ENCODE measurements at regions not wholly inside any gene's neighbourhood (a gene's known extent, or its start where the extent isn't known, plus 50 kb on each side); places are given as distances from the start of the nearest gene placed in this dataset.
A peak's percentile ranks its signal among the peaks of the same experiment; 100 is the strongest.

GRCh38 chr15:59876140-59876539 is 128.0 kb upstream of the FOXB1 start:
- Mint-ChIP-seq H3K36me3 (ENCODE audit: low read depth) (no peaks in the 10 kb centered on the region), H3K27ac (no peak overlapping the region), H3K4me1 (ENCODE audit: low read depth) (no peaks in the 10 kb centered on the region), H3K4me3 (no peak overlapping the region), H3K27me3 (ENCODE audit: low read depth) (peaks cover 29% of the 10 kb centered on the region), H3K9me3 (no peaks in the 10 kb centered on the region)

GRCh38 chr15:59873644-59874272 is 130.4 kb upstream of the FOXB1 start:
- H3K9me3 Mint-ChIP-seq = no peaks in the 10 kb centered on the region
- H3K4me3 Mint-ChIP-seq = no peak overlapping the region
- no peaks in the 10 kb centered on the region for H3K36me3 Mint-ChIP-seq (ENCODE audit: low read depth)
- H3K27me3 Mint-ChIP-seq (ENCODE audit: low read depth) = peaks cover 34% of the 10 kb centered on the region
- H3K4me1 Mint-ChIP-seq (ENCODE audit: low read depth) = no peaks in the 10 kb centered on the region
- H3K27ac Mint-ChIP-seq = no peak overlapping the region

GRCh38 chr15:59867086-59867855 is 136.8 kb upstream of the FOXB1 start:
- no peak overlapping the region for H3K4me3 Mint-ChIP-seq
- no peaks in the 10 kb centered on the region for H3K36me3 Mint-ChIP-seq (ENCODE audit: low read depth)
- H3K4me1 Mint-ChIP-seq (ENCODE audit: low read depth) = no peaks in the 10 kb centered on the region
- H3K27ac Mint-ChIP-seq = no peak overlapping the region
- H3K27me3 Mint-ChIP-seq (ENCODE audit: low read depth) = peaks cover 36% of the 10 kb centered on the region
- no peaks in the 10 kb centered on the region for H3K9me3 Mint-ChIP-seq

- Mint-ChIP-seq H3K4me3 (no peak overlapping the region), H3K9me3 (no peaks in the 10 kb centered on the region), H3K27me3 (ENCODE audit: low read depth) (peaks cover 36% of the 10 kb centered on the region), H3K4me1 (ENCODE audit: low read depth) (no peaks in the 10 kb centered on the region), H3K27ac (no peak overlapping the region), H3K36me3 (ENCODE audit: low read depth) (no peaks in the 10 kb centered on the region)
Observed at GRCh38 chr15:59866642-59867041, 137.5 kb upstream of the FOXB1 start.

- Mint-ChIP-seq H3K9me3 (no peaks in the 10 kb centered on the region), H3K27me3 (ENCODE audit: low read depth) (peaks cover 44% of the 10 kb centered on the region), H3K4me1 (ENCODE audit: low read depth) (no peaks in the 10 kb centered on the region), H3K36me3 (ENCODE audit: low read depth) (no peaks in the 10 kb centered on the region), H3K4me3 (no peak overlapping the region), H3K27ac (no peak overlapping the region)
Observed at GRCh38 chr15:59862191-59863155, 141.6 kb upstream of the FOXB1 start.

GRCh38 chr15:59847968-59848367 is 156.1 kb upstream of the FOXB1 start:
- H3K36me3 Mint-ChIP-seq (ENCODE audit: low read depth) = no peaks in the 10 kb centered on the region
- no peak overlapping the region for H3K4me3 Mint-ChIP-seq
- H3K27ac Mint-ChIP-seq = no peak overlapping the region
- no peaks in the 10 kb centered on the region for H3K9me3 Mint-ChIP-seq
- H3K4me1 Mint-ChIP-seq (ENCODE audit: low read depth) = peaks cover 2% of the 10 kb centered on the region
- H3K27me3 Mint-ChIP-seq (ENCODE audit: low read depth) = peaks cover 14% of the 10 kb centered on the region

GRCh38 chr15:59845942-59846499 is 156.9 kb upstream of the BNIP2 start:
- H3K9me3 Mint-ChIP-seq = no peaks in the 10 kb centered on the region
- no peak overlapping the region for H3K27ac Mint-ChIP-seq
- H3K4me1 Mint-ChIP-seq (ENCODE audit: low read depth) = peaks cover 2% of the 10 kb centered on the region
- peaks cover 2% of the 10 kb centered on the region for H3K36me3 Mint-ChIP-seq (ENCODE audit: low read depth)
- no peak overlapping the region for H3K4me3 Mint-ChIP-seq
- H3K27me3 Mint-ChIP-seq (ENCODE audit: low read depth) = peaks cover 18% of the 10 kb centered on the region

- peaks cover 13% of the 10 kb centered on the region for H3K27me3 Mint-ChIP-seq (ENCODE audit: low read depth)
- no peak overlapping the region for H3K27ac Mint-ChIP-seq
- no peak overlapping the region for H3K4me3 Mint-ChIP-seq
- H3K9me3 Mint-ChIP-seq = no peaks in the 10 kb centered on the region
- peaks cover 17% of the 10 kb centered on the region for H3K4me1 Mint-ChIP-seq (ENCODE audit: low read depth)
- H3K36me3 Mint-ChIP-seq (ENCODE audit: low read depth) = peaks cover 2% of the 10 kb centered on the region
Observed at GRCh38 chr15:59843609-59844008, 154.5 kb upstream of the BNIP2 start.

- H3K9me3 Mint-ChIP-seq = no peaks in the 10 kb centered on the region
- peaks cover 10% of the 10 kb centered on the region for H3K27me3 Mint-ChIP-seq (ENCODE audit: low read depth)
- peaks cover 31% of the 10 kb centered on the region for H3K4me1 Mint-ChIP-seq (ENCODE audit: low read depth)
- peaks cover 2% of the 10 kb centered on the region for H3K36me3 Mint-ChIP-seq (ENCODE audit: low read depth)
- no peak overlapping the region for H3K27ac Mint-ChIP-seq
- no peak overlapping the region for H3K4me3 Mint-ChIP-seq
Observed at GRCh38 chr15:59841036-59841435, 151.9 kb upstream of the BNIP2 start.

GRCh38 chr15:59839906-59840305 is 150.8 kb upstream of the BNIP2 start:
- Mint-ChIP-seq H3K27me3 (ENCODE audit: low read depth) (peaks cover 10% of the 10 kb centered on the region), H3K36me3 (ENCODE audit: low read depth) (peaks cover 2% of the 10 kb centered on the region), H3K9me3 (no peaks in the 10 kb centered on the region), H3K27ac (no peak overlapping the region), H3K4me3 (no peak overlapping the region), H3K4me1 (ENCODE audit: low read depth) (peaks cover 38% of the 10 kb centered on the region)

GRCh38 chr15:59838900-59839299 is 149.8 kb upstream of the BNIP2 start:
- Mint-ChIP-seq H3K27me3 (ENCODE audit: low read depth) (peaks cover 10% of the 10 kb centered on the region), H3K27ac (peak overlapping the region; percentile 63), H3K4me1 (ENCODE audit: low read depth) (peaks cover 45% of the 10 kb centered on the region), H3K36me3 (ENCODE audit: low read depth) (peaks cover 2% of the 10 kb centered on the region), H3K4me3 (no peak overlapping the region), H3K9me3 (no peaks in the 10 kb centered on the region)

GRCh38 chr15:59835776-59836175 is 146.7 kb upstream of the BNIP2 start:
- peaks cover 48% of the 10 kb centered on the region for H3K4me1 Mint-ChIP-seq (ENCODE audit: low read depth)
- H3K27ac Mint-ChIP-seq = no peak overlapping the region
- no peaks in the 10 kb centered on the region for H3K36me3 Mint-ChIP-seq (ENCODE audit: low read depth)
- H3K27me3 Mint-ChIP-seq (ENCODE audit: low read depth) = no peaks in the 10 kb centered on the region
- H3K9me3 Mint-ChIP-seq = no peaks in the 10 kb centered on the region
- no peak overlapping the region for H3K4me3 Mint-ChIP-seq

- H3K9me3 Mint-ChIP-seq = no peaks in the 10 kb centered on the region
- no peak overlapping the region for H3K27ac Mint-ChIP-seq
- no peak overlapping the region for H3K4me3 Mint-ChIP-seq
- no peaks in the 10 kb centered on the region for H3K36me3 Mint-ChIP-seq (ENCODE audit: low read depth)
- H3K4me1 Mint-ChIP-seq (ENCODE audit: low read depth) = peaks cover 40% of the 10 kb centered on the region
- H3K27me3 Mint-ChIP-seq (ENCODE audit: low read depth) = no peaks in the 10 kb centered on the region
Observed at GRCh38 chr15:59834528-59834927, 145.4 kb upstream of the BNIP2 start.

- no peaks in the 10 kb centered on the region for H3K27me3 Mint-ChIP-seq (ENCODE audit: low read depth)
- H3K4me1 Mint-ChIP-seq (ENCODE audit: low read depth) = peaks cover 31% of the 10 kb centered on the region
- H3K27ac Mint-ChIP-seq = no peak overlapping the region
- no peak overlapping the region for H3K4me3 Mint-ChIP-seq
- no peaks in the 10 kb centered on the region for H3K9me3 Mint-ChIP-seq
- no peaks in the 10 kb centered on the region for H3K36me3 Mint-ChIP-seq (ENCODE audit: low read depth)
Observed at GRCh38 chr15:59833366-59833765, 144.2 kb upstream of the BNIP2 start.
